GM08714 (cell line): ENCODE measurements at regions not wholly inside any gene's neighbourhood (a gene's known extent, or its start where the extent isn't known, plus 50 kb on each side); places are given as distances from the start of the nearest gene placed in this dataset.

Source experiments
- H3K4me3 ChIP-seq: fragments of 200-500 bp; sonication (Bioruptor generic); 2 replicates; pipeline ENCODE4 v1.5.1; 2014; ENCODE audit warnings: mild to moderate bottlenecking, low read length, inconsistent platforms
- ZNF274 ChIP-seq: IDR thresholded peaks from 2 replicates; pipeline ENCODE4 v1.6.1; 2012; ENCODE audit warnings: mild to moderate bottlenecking, low read depth, low read length

- no peak for TF ChIP-seq ZNF274
- H3K4me3 ChIP-seq: no peak overlapping the region
Measured at GRCh38 chr1:172742599-172743500, 83.9 kb downstream of the FASLG start.

- TF ChIP-seq ZNF274: no peak
- no peak overlapping the region for H3K4me3 ChIP-seq
Measured at GRCh38 chr1:172745014-172745413, 86.1 kb downstream of the FASLG start.

- no peak overlapping the region; the same call in 1 of the 2 replicates for H3K4me3 ChIP-seq
- TF ChIP-seq ZNF274: no peak
Measured at GRCh38 chr1:172746091-172746949, 87.4 kb downstream of the FASLG start.

GRCh38 chr1:172748201-172748600 is 89.3 kb downstream of the FASLG start:
- H3K4me3 ChIP-seq: no peak overlapping the region
- no peak for TF ChIP-seq ZNF274

- no peak for TF ChIP-seq ZNF274
- no peak overlapping the region for H3K4me3 ChIP-seq
Measured at GRCh38 chr1:172751683-172752082, 92.8 kb downstream of the FASLG start.

- no peak overlapping the region for H3K4me3 ChIP-seq
- TF ChIP-seq ZNF274: no peak
Measured at GRCh38 chr1:172753964-172754363, 95.1 kb downstream of the FASLG start.

GRCh38 chr1:172754609-172755008 is 95.7 kb downstream of the FASLG start:
- TF ChIP-seq ZNF274: no peak
- H3K4me3 ChIP-seq: no peak overlapping the region

- H3K4me3 ChIP-seq: no peak overlapping the region
Measured at GRCh38 chr1:172755099-172755498, 96.2 kb downstream of the FASLG start.

GRCh38 chr1:172756024-172756423 is 97.1 kb downstream of the FASLG start:
- H3K4me3 ChIP-seq: no peak overlapping the region
- TF ChIP-seq ZNF274: no peak

More at GRCh38 chr1:172755099-172755498, 96.2 kb downstream of the FASLG start:
- TF ChIP-seq ZNF274: no peak

GRCh38 chr1:172758259-172758658 is 99.4 kb downstream of the FASLG start:
- no peak overlapping the region for H3K4me3 ChIP-seq
- no peak for TF ChIP-seq ZNF274

- no peak for TF ChIP-seq ZNF274
- H3K4me3 ChIP-seq: no peak overlapping the region
Measured at GRCh38 chr1:172760121-172760520, 101.2 kb downstream of the FASLG start.

GRCh38 chr1:172761581-172762486 is 102.9 kb downstream of the FASLG start:
- no peak overlapping the region for H3K4me3 ChIP-seq
- no peak for TF ChIP-seq ZNF274

- no peak for TF ChIP-seq ZNF274
- H3K4me3 ChIP-seq: no peak overlapping the region
Measured at GRCh38 chr1:172763057-172763456, 104.2 kb downstream of the FASLG start.

GRCh38 chr1:172764378-172764777 is 105.5 kb downstream of the FASLG start:
- no peak overlapping the region for H3K4me3 ChIP-seq
- no peak for TF ChIP-seq ZNF274

- no peak for TF ChIP-seq ZNF274
- H3K4me3 ChIP-seq: no peak overlapping the region
Measured at GRCh38 chr1:172766462-172766861, 107.6 kb downstream of the FASLG start.
